NB4 (cell line): ENCODE measurements at regions not wholly inside any gene's neighbourhood (a gene's known extent, or its start where the extent isn't known, plus 50 kb on each side); places are given as distances from the start of the nearest gene placed in this dataset.

Experiments
- DNase-seq: peaks from one replicate; pipeline ENCODE4 v3.0.0; 2010; ENCODE audit warnings: low read depth
- H3K4me3 ChIP-seq: one replicate; pipeline ENCODE4 v1.5.1; 2011; ENCODE audit warnings: mild to moderate bottlenecking, low read depth, low read length, moderate library complexity
- MYC ChIP-seq: IDR thresholded peaks from 2 replicates; pipeline ENCODE4 v1.6.1; 2011; ENCODE audit warnings: low read depth, low read length
- POLR2A ChIP-seq: IDR thresholded peaks from 2 replicates; pipeline ENCODE4 v1.6.1; 2011; ENCODE audit warnings: mild to moderate bottlenecking; ENCODE audit not compliant: insufficient read length; ENCODE audit errors: extremely low read depth
- TF ChIP-seq, protein P1 (sequence below): IDR thresholded peaks from one replicate; pipeline ENCODE4 v1.5.1; 2012; ENCODE audit warnings: low read depth, low read length
- TF ChIP-seq, protein P2 (sequence below): IDR thresholded peaks from 2 replicates; pipeline ENCODE4 v1.6.1; 2011; ENCODE audit warnings: low read depth, low read length

DNA sequence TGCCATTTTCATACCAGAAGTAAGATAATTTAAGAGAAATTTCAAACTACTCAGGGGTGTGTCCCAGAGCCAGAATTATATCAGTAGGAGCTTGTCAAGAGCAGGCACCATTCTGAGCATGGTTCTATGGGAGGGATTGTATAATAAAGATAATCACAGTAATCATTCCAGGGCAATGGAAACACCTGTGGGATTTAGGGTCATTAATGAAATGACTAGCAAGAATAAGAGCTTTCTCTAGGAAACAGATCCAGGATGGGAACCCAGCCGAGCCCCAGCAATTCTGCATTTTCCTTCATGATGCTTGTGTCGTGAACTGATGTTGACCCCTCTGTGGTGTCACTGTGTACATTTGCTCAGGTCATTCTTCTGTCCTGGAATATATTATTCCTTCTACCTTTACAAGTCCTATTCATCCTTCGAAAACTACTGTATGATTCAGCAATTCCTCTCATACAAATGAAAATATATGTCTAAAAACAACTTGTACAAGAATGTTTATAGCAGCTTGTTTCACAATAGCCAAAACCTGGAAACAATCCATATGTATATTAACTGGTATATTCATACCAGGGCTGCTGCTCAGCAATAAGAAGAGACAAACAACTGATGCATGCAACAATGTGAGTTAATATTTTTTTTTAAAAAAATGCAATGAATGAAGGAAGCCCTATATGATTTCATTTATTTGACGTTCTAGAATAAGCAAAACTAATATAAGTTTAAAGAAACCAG is 687.8 kb upstream of the KLHL29 start:
- TF ChIP-seq MYC = no peak
- TF ChIP-seq POLR2A = no peak
- TF ChIP-seq, protein P1, sequence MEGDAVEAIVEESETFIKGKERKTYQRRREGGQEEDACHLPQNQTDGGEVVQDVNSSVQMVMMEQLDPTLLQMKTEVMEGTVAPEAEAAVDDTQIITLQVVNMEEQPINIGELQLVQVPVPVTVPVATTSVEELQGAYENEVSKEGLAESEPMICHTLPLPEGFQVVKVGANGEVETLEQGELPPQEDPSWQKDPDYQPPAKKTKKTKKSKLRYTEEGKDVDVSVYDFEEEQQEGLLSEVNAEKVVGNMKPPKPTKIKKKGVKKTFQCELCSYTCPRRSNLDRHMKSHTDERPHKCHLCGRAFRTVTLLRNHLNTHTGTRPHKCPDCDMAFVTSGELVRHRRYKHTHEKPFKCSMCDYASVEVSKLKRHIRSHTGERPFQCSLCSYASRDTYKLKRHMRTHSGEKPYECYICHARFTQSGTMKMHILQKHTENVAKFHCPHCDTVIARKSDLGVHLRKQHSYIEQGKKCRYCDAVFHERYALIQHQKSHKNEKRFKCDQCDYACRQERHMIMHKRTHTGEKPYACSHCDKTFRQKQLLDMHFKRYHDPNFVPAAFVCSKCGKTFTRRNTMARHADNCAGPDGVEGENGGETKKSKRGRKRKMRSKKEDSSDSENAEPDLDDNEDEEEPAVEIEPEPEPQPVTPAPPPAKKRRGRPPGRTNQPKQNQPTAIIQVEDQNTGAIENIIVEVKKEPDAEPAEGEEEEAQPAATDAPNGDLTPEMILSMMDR = no peak
- TF ChIP-seq, protein P2, sequence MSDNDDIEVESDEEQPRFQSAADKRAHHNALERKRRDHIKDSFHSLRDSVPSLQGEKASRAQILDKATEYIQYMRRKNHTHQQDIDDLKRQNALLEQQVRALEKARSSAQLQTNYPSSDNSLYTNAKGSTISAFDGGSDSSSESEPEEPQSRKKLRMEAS = no peak
- H3K4me3 ChIP-seq = no peak overlapping the region
- no peak for DNase-seq

DNA sequence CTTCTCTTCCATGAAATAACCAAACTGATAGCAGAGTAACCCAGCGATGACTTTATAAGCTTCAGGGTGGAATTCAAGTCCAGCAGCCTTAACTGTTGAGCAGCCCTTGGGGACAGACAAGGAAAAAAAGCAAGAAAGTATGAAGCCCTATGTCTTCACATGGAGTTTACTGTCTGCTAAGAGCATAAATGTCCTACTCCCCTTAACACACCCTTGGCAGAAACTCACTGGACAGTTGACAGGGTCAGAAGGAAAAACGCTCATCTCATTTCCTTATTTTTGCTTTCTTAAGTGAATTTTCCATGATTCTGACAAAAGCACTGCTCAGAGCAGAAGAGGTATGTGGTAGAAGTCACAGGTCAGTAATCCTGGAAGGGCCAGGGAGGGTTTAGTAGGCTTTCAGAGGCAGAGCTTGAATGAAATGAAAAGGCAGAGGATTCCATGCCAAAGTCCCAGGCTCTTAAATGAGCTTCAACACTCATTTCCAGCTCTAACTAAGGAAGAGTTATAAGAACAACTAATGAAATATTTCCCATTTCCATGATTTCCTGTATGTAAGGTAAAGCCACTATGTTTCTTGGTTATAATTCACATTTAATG is 683.3 kb upstream of the KLHL29 start:
- TF ChIP-seq, protein P1 = no peak
- TF ChIP-seq POLR2A (no peak), MYC (no peak)
- TF ChIP-seq, protein P2 = no peak
- H3K4me3 ChIP-seq = no peak overlapping the region
- DNase-seq = no peak

DNA sequence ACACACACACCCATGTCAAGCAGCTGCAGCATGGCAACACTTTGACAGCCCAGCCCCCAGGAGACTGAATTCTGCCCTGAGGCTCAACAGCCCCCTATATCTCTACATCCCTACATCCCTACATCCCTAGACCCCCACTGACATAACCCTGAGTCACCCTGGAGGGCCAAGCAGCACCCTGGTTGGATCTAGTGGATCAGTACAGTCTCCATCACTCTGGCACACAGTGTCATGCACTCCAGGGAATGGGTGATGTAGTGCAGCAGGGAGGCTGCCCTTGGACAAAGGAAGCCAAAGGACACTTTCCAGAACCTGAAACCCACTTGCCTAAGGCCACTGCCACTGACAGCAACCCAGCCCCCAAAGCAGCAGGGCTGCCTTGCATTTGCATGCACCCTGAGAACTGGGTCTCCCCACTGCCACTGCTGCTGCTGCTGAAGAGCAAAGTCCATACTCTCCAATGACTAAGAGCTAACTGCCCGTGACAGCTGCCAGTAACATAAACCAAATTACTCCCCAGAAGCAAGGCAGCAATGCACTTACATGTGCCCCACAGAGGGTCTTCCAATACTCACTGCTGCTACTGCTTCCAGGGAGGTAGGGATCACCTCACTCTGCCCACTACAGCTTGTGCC is 681.6 kb upstream of the KLHL29 start:
- TF ChIP-seq, protein P2 = no peak
- TF ChIP-seq POLR2A (no peak), MYC (no peak)
- TF ChIP-seq, protein P1 = no peak
- no peak for DNase-seq
- no peak overlapping the region for H3K4me3 ChIP-seq

DNA sequence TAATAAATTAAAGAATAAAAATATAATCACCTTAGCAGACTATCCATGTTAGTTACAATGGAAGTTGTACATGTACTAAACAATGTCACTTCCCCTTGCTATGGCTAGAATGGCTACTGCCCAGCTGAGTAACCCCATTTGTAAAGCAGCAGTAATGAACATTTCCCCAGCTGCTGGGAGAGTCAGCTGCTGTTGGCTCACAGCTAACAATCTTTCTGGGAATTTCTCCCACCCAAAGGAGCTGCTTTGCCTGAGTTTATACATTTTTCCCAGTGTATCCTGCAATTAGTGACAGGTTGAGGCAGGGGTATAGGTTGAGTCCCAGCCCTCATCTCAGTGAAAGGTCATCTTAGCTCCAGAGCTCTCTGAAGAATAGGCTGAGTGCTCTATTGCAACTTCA is 665.6 kb upstream of the KLHL29 start:
- no peak overlapping the region for H3K4me3 ChIP-seq
- TF ChIP-seq MYC (no peak), POLR2A (no peak)
- TF ChIP-seq, protein P1 = no peak
- TF ChIP-seq, protein P2 = no peak
- DNase-seq = no peak

DNA sequence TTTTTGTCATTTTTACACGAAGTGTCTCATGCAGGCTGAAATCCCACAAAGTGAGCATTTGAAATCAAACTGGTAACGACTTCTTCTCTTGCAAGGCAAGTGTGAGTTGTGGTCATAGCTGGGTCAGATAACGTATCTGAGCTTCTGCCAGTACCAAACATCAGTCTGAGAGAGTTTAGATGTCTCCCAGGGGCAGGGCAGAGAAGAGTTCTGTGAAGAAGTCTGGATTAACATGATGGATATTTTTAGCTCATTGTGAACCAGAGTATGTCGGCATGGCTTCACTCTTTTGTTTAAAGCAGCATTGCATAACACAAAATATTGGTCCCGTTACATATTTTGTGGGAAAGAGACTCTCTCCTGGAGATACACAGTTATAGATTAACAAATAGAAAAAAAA is 655.5 kb upstream of the KLHL29 start:
- no peak for DNase-seq
- TF ChIP-seq, protein P2 = no peak
- TF ChIP-seq POLR2A (no peak), MYC (no peak)
- TF ChIP-seq, protein P1 = no peak

More for the DNA sequence above, 655.5 kb upstream of the KLHL29 start:
- H3K4me3 ChIP-seq = no peak overlapping the region
